Adrenal gland (tissue), 9 donors: ENCODE measurements at regions not wholly inside any gene's neighbourhood (a gene's known extent, or its start where the extent isn't known, plus 50 kb on each side); places are given as distances from the start of the nearest gene placed in this dataset.
"Not testable (repeated sequence)": the region's sequence is repeated elsewhere in the genome, so short reads cannot be mapped to it uniquely, and the experiment has no call there.

ENCODE experiments used
- DNase-seq, 7 donors: peaks; one replicate each; pipeline ENCODE4 v3.0.0-alpha.2; 2019 to 2020
- H3K27ac ChIP-seq, 5 donors: fragments of 200-600 bp; sonication (generic) in 4 of 5; 1 replicate in 3 of 5; 2 replicates in 2 of 5; pipeline versions ENCODE4 v1.5.1 to v1.8.0; 2016 to 2020; ENCODE audit warnings: mild to moderate bottlenecking in 1 of 5
- H3K27me3 ChIP-seq: fragments of 200-600 bp; 2 replicates; pipeline ENCODE4 v1.8.0; 2021
- H3K36me3 ChIP-seq, 2 donors: fragments of 200-600 bp; replicated peaks in 1 of 2; 1 replicate in 1 of 2; 2 replicates in 1 of 2; pipeline versions ENCODE4 v1.5.1 to v1.8.0; 2018 to 2022
- H3K4me1 ChIP-seq, 2 donors: fragments of 200-600 bp; replicated peaks in 1 of 2; 1 replicate in 1 of 2; 2 replicates in 1 of 2; pipeline versions ENCODE4 v1.5.1 to v1.8.0; 2018 to 2021
- H3K4me3 ChIP-seq, 4 donors: fragments of 200-600 bp; sonication (generic) in 3 of 4; one replicate each; pipeline ENCODE4 v1.5.1; 2016 to 2018
- H3K9me3 ChIP-seq, 3 donors: fragments of 200-600 bp; sonication (generic) in 1 of 3; replicated peaks in 1 of 3; 1 replicate in 2 of 3; 2 replicates in 1 of 3; pipeline versions ENCODE4 v1.5.1 to v1.8.0; 2016 to 2021
- POLR2A ChIP-seq, 2 donors: fragments of 450-650 bp; IDR thresholded peaks; one replicate each; pipeline ENCODE4 v1.6.1; 2017; ENCODE audit warnings: antibody characterized with exemption in 2 of 2, mild to moderate bottlenecking in 2 of 2, moderate library complexity in 1 of 2
- WGBS, 4 donors: extraction: QIAGEN DNeasy Blood & Tissue Kit in 2 of 4; methylation state at CpG; one replicate each; pipeline versions ENCODE4 v1.1.5 to v1.1.7; 2013 to 2017; 5-methylcytosine and 5-hydroxymethylcytosine counted together
- intact Hi-C, 2 donors: fragments of 100-400 bp; cut with DNase I; formaldehyde crosslinking; loops; one replicate each; pipeline versions ENCODE4 v1.14.1 to v1.15.0; 2022 to 2023
- TF ChIP-seq, protein P1 (sequence below), 6 experiments: fragments of 450-650 bp in 4 of 6; fragments of 200-600 bp in 2 of 6; sonication (generic) in 1 of 6; IDR thresholded peaks; 1 replicate in 5 of 6; 2 replicates in 1 of 6; pipeline versions ENCODE4 v1.5.1 to v1.8.0; 2016 to 2021; ENCODE audit warnings: antibody characterized with exemption in 6 of 6, mild to moderate bottlenecking in 2 of 6, moderate library complexity in 1 of 6
- donor health status: healthy with polysubstance abuse.
- donor health status: Bipolar disorder and iron deficiency.
- donor health status: DM: yes; HTN: yes; CAD: no.
- donor health status: DM: no; HTN: no; CAD: no.
- donor health status: DM: no; HTN: no; CAD: no.

- Histone ChIP-seq H3K9me3 (no peaks in the 10 kb centered on the region), H3K27ac (no peak overlapping the region), H3K36me3 (no peaks in the 10 kb centered on the region), H3K27me3 (no peaks in the 10 kb centered on the region), H3K4me3 (no peak overlapping the region), H3K4me1 (no peaks in the 10 kb centered on the region)
- TF ChIP-seq POLR2A (IDR thresholded peaks at IDR 0.05), result no peak
- TF ChIP-seq, protein P1, sequence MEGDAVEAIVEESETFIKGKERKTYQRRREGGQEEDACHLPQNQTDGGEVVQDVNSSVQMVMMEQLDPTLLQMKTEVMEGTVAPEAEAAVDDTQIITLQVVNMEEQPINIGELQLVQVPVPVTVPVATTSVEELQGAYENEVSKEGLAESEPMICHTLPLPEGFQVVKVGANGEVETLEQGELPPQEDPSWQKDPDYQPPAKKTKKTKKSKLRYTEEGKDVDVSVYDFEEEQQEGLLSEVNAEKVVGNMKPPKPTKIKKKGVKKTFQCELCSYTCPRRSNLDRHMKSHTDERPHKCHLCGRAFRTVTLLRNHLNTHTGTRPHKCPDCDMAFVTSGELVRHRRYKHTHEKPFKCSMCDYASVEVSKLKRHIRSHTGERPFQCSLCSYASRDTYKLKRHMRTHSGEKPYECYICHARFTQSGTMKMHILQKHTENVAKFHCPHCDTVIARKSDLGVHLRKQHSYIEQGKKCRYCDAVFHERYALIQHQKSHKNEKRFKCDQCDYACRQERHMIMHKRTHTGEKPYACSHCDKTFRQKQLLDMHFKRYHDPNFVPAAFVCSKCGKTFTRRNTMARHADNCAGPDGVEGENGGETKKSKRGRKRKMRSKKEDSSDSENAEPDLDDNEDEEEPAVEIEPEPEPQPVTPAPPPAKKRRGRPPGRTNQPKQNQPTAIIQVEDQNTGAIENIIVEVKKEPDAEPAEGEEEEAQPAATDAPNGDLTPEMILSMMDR (IDR thresholded peaks at IDR 0.05), result no peak
- WGBS, 4 donors, result 80 to 90% (median 85%) methylated on average over 1 of the region's 1 CpG
- intact Hi-C loops, result no loop called here
- no peak for DNase-seq
Measured at GRCh38 chr6:86686496-86686895, 250.8 kb upstream of the HTR1E start.

GRCh38 chr6:86685230-86685797 lies 252.0 kb upstream of the HTR1E start:
- no peak overlapping the region for H3K4me3 ChIP-seq
- no peaks in the 10 kb centered on the region for H3K36me3 ChIP-seq
- no peaks in the 10 kb centered on the region for H3K9me3 ChIP-seq
- H3K4me1 ChIP-seq, result no peaks in the 10 kb centered on the region
- intact Hi-C loops, result no loop called here
- 36 to 48% (median 42%) methylated on average over 3 of the region's 3 CpGs for WGBS, 4 donors
- no peak for DNase-seq
- TF ChIP-seq, protein P1 (IDR thresholded peaks at IDR 0.05), result no peak
- TF ChIP-seq POLR2A (IDR thresholded peaks at IDR 0.05), result no peak
- no peaks in the 10 kb centered on the region for H3K27me3 ChIP-seq
- H3K27ac ChIP-seq, result no peak overlapping the region

GRCh38 chr6:86683132-86683908 lies 254.0 kb upstream of the HTR1E start:
- H3K27ac ChIP-seq, result no peak overlapping the region
- TF ChIP-seq POLR2A (IDR thresholded peaks at IDR 0.05), result no peak
- TF ChIP-seq, protein P1 (IDR thresholded peaks at IDR 0.05), result no peak
- 57 to 75% (median 74%) methylated on average over 1 of the region's 1 CpG for WGBS, 4 donors
- H3K4me1 ChIP-seq, result no peaks in the 10 kb centered on the region
- H3K27me3 ChIP-seq, result no peaks in the 10 kb centered on the region
- no peaks in the 10 kb centered on the region for H3K9me3 ChIP-seq
- no peaks in the 10 kb centered on the region for H3K36me3 ChIP-seq
- intact Hi-C loops, result no loop called here
- no peak for DNase-seq
- no peak overlapping the region for H3K4me3 ChIP-seq

DNA sequence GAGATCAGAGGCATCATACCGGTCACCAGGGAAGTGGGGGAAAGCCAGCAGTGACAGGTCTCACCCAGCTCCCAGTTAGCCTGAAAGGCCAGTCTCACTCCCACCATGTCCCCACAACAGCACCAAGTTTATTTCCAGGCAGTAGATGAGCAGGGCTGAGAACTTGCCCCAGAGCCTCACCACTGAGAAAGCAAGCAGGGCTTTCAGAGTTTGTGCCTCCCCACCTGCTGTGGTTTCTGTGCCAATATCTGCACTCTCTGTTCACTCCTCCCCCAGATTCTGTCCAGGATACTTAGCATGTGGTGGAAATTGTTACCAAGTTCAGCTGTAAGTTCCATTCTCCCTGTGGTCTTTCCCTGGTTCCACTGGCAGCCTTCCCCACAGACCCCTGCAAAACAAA lies 255.0 kb upstream of the HTR1E start:
- no peak for DNase-seq
- no peaks in the 10 kb centered on the region for H3K9me3 ChIP-seq
- H3K27me3 ChIP-seq, result no peaks in the 10 kb centered on the region
- H3K27ac ChIP-seq, result no peak overlapping the region
- no peak for TF ChIP-seq POLR2A (IDR thresholded peaks at IDR 0.05)
- TF ChIP-seq, protein P1 (IDR thresholded peaks at IDR 0.05), result no peak
- intact Hi-C loops, result no loop called here
- no peak overlapping the region for H3K4me3 ChIP-seq
- WGBS, 4 donors, result 63 to 92% (median 75%) methylated on average over 1 of the region's 1 CpG
- H3K4me1 ChIP-seq, result no peaks in the 10 kb centered on the region
- H3K36me3 ChIP-seq, result no peaks in the 10 kb centered on the region

DNA sequence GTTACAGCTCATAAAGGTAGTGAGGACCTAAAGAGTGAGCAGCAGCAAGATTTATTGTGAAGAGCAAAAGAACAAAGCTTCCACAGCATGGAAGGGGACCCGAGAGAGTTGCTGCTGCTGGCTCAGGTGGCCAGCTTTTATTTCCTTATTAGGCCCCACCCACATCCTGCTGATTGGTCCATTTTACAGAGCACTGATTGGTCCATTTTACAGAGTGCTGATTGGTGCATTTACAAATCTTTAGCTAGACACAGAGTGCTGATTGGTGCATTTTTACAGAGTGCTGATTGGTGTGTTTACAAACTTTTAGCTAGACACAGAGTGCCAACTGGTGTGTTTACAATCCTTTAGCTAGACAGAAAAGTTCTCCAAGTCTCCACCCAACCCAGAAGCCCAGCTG lies 256.2 kb upstream of the HTR1E start:
- H3K27ac ChIP-seq, H3K9me3 ChIP-seq, DNase-seq, H3K4me1 ChIP-seq, H3K27me3 ChIP-seq, H3K36me3 ChIP-seq, H3K4me3 ChIP-seq, intact Hi-C loops: not testable (repeated sequence)
- WGBS, 4 donors, result 71 to 90% (median 84%) methylated on average over 1 of the region's 1 CpG

DNA sequence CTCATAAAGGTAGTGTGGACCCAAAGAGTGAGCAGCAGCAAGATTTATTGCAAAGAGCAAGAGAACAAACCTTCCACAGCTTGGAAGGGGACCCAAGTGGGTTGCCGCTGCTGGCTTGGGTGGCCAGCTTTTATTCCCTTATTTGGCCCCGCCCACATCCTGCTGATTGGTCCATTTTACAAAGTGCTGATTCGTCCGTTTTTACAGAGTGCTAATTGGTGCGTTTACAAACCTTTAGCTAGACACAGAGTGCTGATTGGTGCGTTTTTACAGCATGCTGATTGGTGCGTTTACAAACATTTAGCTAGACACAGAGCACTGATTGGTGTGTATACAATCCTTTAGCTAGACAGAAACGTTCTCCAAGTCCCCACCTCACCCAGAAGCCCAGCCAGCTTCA lies 265.2 kb upstream of the HTR1E start:
- not testable (repeated sequence) for H3K27ac ChIP-seq

More for the DNA sequence above, 265.2 kb upstream of the HTR1E start:
- H3K4me1 ChIP-seq, DNase-seq, H3K9me3 ChIP-seq, intact Hi-C loops, H3K36me3 ChIP-seq, H3K4me3 ChIP-seq, H3K27me3 ChIP-seq: not testable (repeated sequence)
- WGBS, 4 donors, result 64 to 74% (median 72%) methylated on average over 8 of the region's 8 CpGs
